ENCODE measurements at regions not wholly inside any gene's neighbourhood (a gene's known extent, or its start where the extent isn't known, plus 50 kb on each side); places are given as distances from the start of the nearest gene placed in this dataset.
"Not testable (repeated sequence)": the region's sequence is repeated elsewhere in the genome, so short reads cannot be mapped to it uniquely, and the experiment has no call there.

DNA sequence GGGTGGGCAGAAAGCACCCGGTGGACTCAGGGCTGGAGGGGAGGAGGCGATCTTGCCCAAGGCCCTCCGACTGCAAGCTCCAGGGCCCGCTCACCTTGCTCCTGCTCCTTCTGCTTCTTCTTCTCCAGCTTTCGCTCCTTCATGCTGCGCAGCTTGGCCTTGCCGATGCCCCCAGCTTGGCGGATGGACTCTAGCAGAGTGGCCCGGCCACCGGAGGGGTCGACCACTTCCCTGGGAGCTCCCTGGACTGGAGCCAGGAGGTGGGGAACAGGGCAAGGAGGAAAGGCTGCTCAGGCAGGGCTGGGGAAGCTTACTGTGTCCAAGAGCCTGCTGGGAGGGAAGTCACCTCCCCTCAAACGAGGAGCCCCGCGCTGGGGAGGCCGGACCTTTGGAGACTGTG lies 265.3 kb downstream of the OR4F29 start:
- TF ChIP-seq, protein P1, sequence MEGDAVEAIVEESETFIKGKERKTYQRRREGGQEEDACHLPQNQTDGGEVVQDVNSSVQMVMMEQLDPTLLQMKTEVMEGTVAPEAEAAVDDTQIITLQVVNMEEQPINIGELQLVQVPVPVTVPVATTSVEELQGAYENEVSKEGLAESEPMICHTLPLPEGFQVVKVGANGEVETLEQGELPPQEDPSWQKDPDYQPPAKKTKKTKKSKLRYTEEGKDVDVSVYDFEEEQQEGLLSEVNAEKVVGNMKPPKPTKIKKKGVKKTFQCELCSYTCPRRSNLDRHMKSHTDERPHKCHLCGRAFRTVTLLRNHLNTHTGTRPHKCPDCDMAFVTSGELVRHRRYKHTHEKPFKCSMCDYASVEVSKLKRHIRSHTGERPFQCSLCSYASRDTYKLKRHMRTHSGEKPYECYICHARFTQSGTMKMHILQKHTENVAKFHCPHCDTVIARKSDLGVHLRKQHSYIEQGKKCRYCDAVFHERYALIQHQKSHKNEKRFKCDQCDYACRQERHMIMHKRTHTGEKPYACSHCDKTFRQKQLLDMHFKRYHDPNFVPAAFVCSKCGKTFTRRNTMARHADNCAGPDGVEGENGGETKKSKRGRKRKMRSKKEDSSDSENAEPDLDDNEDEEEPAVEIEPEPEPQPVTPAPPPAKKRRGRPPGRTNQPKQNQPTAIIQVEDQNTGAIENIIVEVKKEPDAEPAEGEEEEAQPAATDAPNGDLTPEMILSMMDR (IDR thresholded peaks at IDR 0.05): not testable (repeated sequence)
- TF ChIP-seq EZH2phosphoT487, EZH2 (IDR thresholded peaks at IDR 0.05): not testable (repeated sequence)

All from neural progenitor cell (in vitro differentiated cells).